ENCODE measurements at regions not wholly inside any gene's neighbourhood (a gene's known extent, or its start where the extent isn't known, plus 50 kb on each side); places are given as distances from the start of the nearest gene placed in this dataset.
A peak's percentile ranks its signal among the peaks of the same experiment; 100 is the strongest.
"Not testable (repeated sequence)": the region's sequence is repeated elsewhere in the genome, so short reads cannot be mapped to it uniquely, and the experiment has no call there.

GRCh38 chr2:109675666-109676345, 61.6 kb downstream of the SOWAHC start:
- Histone ChIP-seq H3K9me2 (replicated peaks; ENCODE audit: low read length) (no peaks in the 10 kb centered on the region), H3K9ac (ENCODE audit: low read length) (no peak overlapping the region), H2AFZ (ENCODE audit: low read length) (no peak overlapping the region), H3K79me2 (ENCODE audit: low read length) (no peaks in the 10 kb centered on the region), H3K27me3 (ENCODE audit: low read length) (no peaks in the 10 kb centered on the region), H3K9me3 (ENCODE audit: low read length) (no peaks in the 10 kb centered on the region), H3K4me3 (ENCODE audit: low read length) (no peak overlapping the region), H3K36me3 (ENCODE audit: low read depth, low read length) (no peaks in the 10 kb centered on the region), H3K4me1 (ENCODE audit: insufficient read depth, low read length) (no peaks in the 10 kb centered on the region), H3K4me2 (ENCODE audit: low read length) (no peak overlapping the region), H4K20me1 (ENCODE audit: low read length) (no peaks in the 10 kb centered on the region), H3F3A (ENCODE audit: low read length, unreplicated experiment) (no peaks in the 10 kb centered on the region), H3K27ac (ENCODE audit: low read length) (no peak overlapping the region)
- ATAC-seq, result no peak
- intact Hi-C loops (cut with micrococcal nuclease), result no loop called here
- CTCF ChIA-PET, result no interaction called here
- no peak for TF ChIP-seq CTCF (conservative IDR thresholded peaks at IDR 0.05; ENCODE audit: low read depth, low read length)
- no peak for TF ChIP-seq EZH2phosphoT487 (IDR thresholded peaks at IDR 0.05; ENCODE audit: borderline replicate concordance, low read length)
- no peak for TF ChIP-seq EZH2 (IDR thresholded peaks at IDR 0.05; ENCODE audit: low read length, unreplicated experiment)
- BruUV-seq (replicated peaks), result no TSS peak
- POLR2A ChIA-PET (ENCODE audit: unreplicated experiment), result no interaction called here
- no peak for DNase-seq

DNA sequence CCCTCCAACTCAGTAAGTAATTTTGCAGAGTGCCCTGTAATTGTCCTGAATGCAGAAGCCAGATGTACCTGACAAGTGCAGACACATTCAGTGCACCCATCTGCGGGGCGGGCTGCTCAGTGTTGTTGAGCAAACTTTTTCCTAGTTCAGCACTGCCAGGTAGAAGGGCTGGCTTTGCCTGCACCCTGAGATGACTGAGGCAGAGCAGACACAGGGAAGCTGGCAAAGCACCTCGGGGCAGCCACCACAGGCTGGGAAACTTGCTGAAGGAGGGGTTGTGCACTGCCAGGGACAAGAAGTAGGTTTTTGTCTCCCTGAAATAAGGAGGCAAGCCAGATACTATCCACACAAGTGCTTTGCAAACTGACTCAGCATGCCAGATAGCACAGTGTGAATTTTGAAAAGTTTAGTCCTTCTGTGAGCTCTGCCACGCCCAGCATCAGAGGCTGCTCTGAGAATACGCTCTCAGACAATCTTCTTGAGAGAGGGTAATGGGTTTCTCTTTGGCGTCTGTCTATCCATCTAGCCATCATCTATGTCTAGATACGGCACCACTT, 62.3 kb downstream of the SOWAHC start:
- BruUV-seq (replicated peaks), result no TSS peak
- DNase-seq (no peak), ATAC-seq (0 out of 2 replicates have a peak, but pooled peaks have one; percentile 27)
- H3K9me3 ChIP-seq (ENCODE audit: low read length), result no peaks in the 10 kb centered on the region
- H3K9me2 ChIP-seq (replicated peaks; ENCODE audit: low read length), result no peaks in the 10 kb centered on the region
- no peak overlapping the region for H3K4me3 ChIP-seq (ENCODE audit: low read length)
- no peaks in the 10 kb centered on the region for H4K20me1 ChIP-seq (ENCODE audit: low read length)
- ChIA-PET POLR2A (ENCODE audit: unreplicated experiment) (no interaction called here), CTCF (no interaction called here)
- H3F3A ChIP-seq (ENCODE audit: low read length, unreplicated experiment), result no peaks in the 10 kb centered on the region
- H3K36me3 ChIP-seq (ENCODE audit: low read depth, low read length), result no peaks in the 10 kb centered on the region
- H3K9ac ChIP-seq (ENCODE audit: low read length), result no peak overlapping the region
- no peak overlapping the region for H2AFZ ChIP-seq (ENCODE audit: low read length)
- no peaks in the 10 kb centered on the region for H3K4me1 ChIP-seq (ENCODE audit: insufficient read depth, low read length)
- H3K27me3 ChIP-seq (ENCODE audit: low read length), result no peaks in the 10 kb centered on the region
- H3K79me2 ChIP-seq (ENCODE audit: low read length), result no peaks in the 10 kb centered on the region
- intact Hi-C loops (cut with micrococcal nuclease), result no loop called here
- no peak overlapping the region for H3K27ac ChIP-seq (ENCODE audit: low read length)
- no peak overlapping the region for H3K4me2 ChIP-seq (ENCODE audit: low read length)
- TF ChIP-seq CTCF (conservative IDR thresholded peaks at IDR 0.05; ENCODE audit: low read depth, low read length) (no peak), EZH2 (IDR thresholded peaks at IDR 0.05; ENCODE audit: low read length, unreplicated experiment) (no peak), EZH2phosphoT487 (IDR thresholded peaks at IDR 0.05; ENCODE audit: borderline replicate concordance, low read length) (no peak)

- H3K27me3 ChIP-seq (ENCODE audit: low read length); H3K9ac ChIP-seq (ENCODE audit: low read length); H3K36me3 ChIP-seq (ENCODE audit: low read depth, low read length); H3K4me3 ChIP-seq (ENCODE audit: low read length); H3K4me1 ChIP-seq (ENCODE audit: insufficient read depth, low read length); H4K20me1 ChIP-seq (ENCODE audit: low read length); CTCF ChIA-PET; H3K27ac ChIP-seq (ENCODE audit: low read length); intact Hi-C loops (cut with micrococcal nuclease); BruUV-seq (replicated peaks); POLR2A ChIA-PET (ENCODE audit: unreplicated experiment); H3K79me2 ChIP-seq (ENCODE audit: low read length); ATAC-seq; H3F3A ChIP-seq (ENCODE audit: low read length, unreplicated experiment); H3K9me2 ChIP-seq (replicated peaks; ENCODE audit: low read length); H2AFZ ChIP-seq (ENCODE audit: low read length); H3K4me2 ChIP-seq (ENCODE audit: low read length); DNase-seq; H3K9me3 ChIP-seq (ENCODE audit: low read length): not testable (repeated sequence)
These were observed 63.1 kb downstream of the SOWAHC start for GRCh38 chr2:109677121-109677731.
